ENCODE measurements at regions not wholly inside any gene's neighbourhood (a gene's known extent, or its start where the extent isn't known, plus 50 kb on each side); places are given as distances from the start of the nearest gene placed in this dataset.

GRCh38 chr12:3991798-3992580 lies 118.8 kb upstream of the PARP11 start:
- TF ChIP-seq, protein P1, sequence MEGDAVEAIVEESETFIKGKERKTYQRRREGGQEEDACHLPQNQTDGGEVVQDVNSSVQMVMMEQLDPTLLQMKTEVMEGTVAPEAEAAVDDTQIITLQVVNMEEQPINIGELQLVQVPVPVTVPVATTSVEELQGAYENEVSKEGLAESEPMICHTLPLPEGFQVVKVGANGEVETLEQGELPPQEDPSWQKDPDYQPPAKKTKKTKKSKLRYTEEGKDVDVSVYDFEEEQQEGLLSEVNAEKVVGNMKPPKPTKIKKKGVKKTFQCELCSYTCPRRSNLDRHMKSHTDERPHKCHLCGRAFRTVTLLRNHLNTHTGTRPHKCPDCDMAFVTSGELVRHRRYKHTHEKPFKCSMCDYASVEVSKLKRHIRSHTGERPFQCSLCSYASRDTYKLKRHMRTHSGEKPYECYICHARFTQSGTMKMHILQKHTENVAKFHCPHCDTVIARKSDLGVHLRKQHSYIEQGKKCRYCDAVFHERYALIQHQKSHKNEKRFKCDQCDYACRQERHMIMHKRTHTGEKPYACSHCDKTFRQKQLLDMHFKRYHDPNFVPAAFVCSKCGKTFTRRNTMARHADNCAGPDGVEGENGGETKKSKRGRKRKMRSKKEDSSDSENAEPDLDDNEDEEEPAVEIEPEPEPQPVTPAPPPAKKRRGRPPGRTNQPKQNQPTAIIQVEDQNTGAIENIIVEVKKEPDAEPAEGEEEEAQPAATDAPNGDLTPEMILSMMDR (conservative IDR thresholded peaks at IDR 0.05; ENCODE audit: low read depth in 2 of 2), result no peak
- TF ChIP-seq EZH2phosphoT487 (IDR thresholded peaks at IDR 0.05; ENCODE audit: unreplicated experiment) (no peak), CREB1 (CRISPR knock-in tag; IDR thresholded peaks at IDR 0.05; ENCODE audit: low read depth) (no peak), POLR2AphosphoS5 (IDR thresholded peaks at IDR 0.05; ENCODE audit: low read depth) (no peak), EZH2 (IDR thresholded peaks at IDR 0.05; ENCODE audit: low read depth, unreplicated experiment) (no peak), JUNB (IDR thresholded peaks at IDR 0.05; ENCODE audit: unreplicated experiment) (no peak), ZNF114 (CRISPR knock-in tag; IDR thresholded peaks at IDR 0.05) (no peak), ZNF331 (CRISPR knock-in tag; IDR thresholded peaks at IDR 0.05; ENCODE audit: low read depth) (no peak), ETS1 (IDR thresholded peaks at IDR 0.05) (no peak), NANOG (IDR thresholded peaks at IDR 0.05; ENCODE audit: borderline replicate concordance) (no peak), STAT1 (IDR thresholded peaks at IDR 0.05; ENCODE audit: unreplicated experiment) (no peak)
- TF ChIP-seq, protein P2, sequence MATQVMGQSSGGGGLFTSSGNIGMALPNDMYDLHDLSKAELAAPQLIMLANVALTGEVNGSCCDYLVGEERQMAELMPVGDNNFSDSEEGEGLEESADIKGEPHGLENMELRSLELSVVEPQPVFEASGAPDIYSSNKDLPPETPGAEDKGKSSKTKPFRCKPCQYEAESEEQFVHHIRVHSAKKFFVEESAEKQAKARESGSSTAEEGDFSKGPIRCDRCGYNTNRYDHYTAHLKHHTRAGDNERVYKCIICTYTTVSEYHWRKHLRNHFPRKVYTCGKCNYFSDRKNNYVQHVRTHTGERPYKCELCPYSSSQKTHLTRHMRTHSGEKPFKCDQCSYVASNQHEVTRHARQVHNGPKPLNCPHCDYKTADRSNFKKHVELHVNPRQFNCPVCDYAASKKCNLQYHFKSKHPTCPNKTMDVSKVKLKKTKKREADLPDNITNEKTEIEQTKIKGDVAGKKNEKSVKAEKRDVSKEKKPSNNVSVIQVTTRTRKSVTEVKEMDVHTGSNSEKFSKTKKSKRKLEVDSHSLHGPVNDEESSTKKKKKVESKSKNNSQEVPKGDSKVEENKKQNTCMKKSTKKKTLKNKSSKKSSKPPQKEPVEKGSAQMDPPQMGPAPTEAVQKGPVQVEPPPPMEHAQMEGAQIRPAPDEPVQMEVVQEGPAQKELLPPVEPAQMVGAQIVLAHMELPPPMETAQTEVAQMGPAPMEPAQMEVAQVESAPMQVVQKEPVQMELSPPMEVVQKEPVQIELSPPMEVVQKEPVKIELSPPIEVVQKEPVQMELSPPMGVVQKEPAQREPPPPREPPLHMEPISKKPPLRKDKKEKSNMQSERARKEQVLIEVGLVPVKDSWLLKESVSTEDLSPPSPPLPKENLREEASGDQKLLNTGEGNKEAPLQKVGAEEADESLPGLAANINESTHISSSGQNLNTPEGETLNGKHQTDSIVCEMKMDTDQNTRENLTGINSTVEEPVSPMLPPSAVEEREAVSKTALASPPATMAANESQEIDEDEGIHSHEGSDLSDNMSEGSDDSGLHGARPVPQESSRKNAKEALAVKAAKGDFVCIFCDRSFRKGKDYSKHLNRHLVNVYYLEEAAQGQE (IDR thresholded peaks at IDR 0.05; ENCODE audit: unreplicated experiment), result no peak

All from GM23338 (cell line).